Suprapubic skin (tissue), 4 donors: ENCODE measurements at regions not wholly inside any gene's neighbourhood (a gene's known extent, or its start where the extent isn't known, plus 50 kb on each side); places are given as distances from the start of the nearest gene placed in this dataset.
"Not testable (repeated sequence)": the region's sequence is repeated elsewhere in the genome, so short reads cannot be mapped to it uniquely, and the experiment has no call there.

Source experiments
- POLR2A ChIP-seq, 2 donors: fragments of 450-650 bp; IDR thresholded peaks; one replicate each; pipeline ENCODE4 v1.6.1; 2017; ENCODE audit warnings: antibody characterized with exemption in 2 of 2, mild to moderate bottlenecking in 2 of 2, moderate library complexity in 2 of 2
- POLR2AphosphoS5 ChIP-seq, 3 donors: sonication (generic); formaldehyde crosslinking; IDR thresholded peaks; one replicate each; pipeline ENCODE4 v1.6.1; 2017; ENCODE audit warnings: antibody characterized with exemption in 3 of 3
- TF ChIP-seq, protein P1 (sequence below), 2 donors: fragments of 200-600 bp in 1 of 2; fragments of 450-650 bp in 1 of 2; sonication (generic) in 1 of 2; IDR thresholded peaks; one replicate each; pipeline ENCODE4 v1.5.1; 2016 to 2019; ENCODE audit warnings: antibody characterized with exemption in 2 of 2, mild to moderate bottlenecking in 1 of 2, moderate library complexity in 1 of 2

DNA sequence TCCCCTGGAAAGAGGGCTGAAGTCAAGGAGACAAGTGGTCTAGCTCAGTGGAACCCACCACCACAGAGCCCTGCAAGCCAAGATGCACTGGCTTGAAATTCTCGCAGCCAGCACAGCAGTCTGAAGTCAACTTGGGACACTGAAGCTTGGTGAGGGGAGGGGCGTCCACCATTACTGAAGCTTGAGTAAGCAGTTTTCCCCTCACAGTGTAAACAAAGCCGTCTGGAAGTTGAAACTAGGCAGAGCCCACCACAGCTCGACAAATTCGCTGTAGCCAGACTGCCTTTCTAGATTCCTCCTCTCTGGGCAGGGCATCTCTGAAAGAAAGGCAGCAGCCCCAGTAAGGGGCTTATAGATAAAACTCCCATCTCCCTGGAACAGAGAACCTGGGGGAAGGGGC lies 87.3 kb upstream of the KITLG start:
- TF ChIP-seq, protein P1, sequence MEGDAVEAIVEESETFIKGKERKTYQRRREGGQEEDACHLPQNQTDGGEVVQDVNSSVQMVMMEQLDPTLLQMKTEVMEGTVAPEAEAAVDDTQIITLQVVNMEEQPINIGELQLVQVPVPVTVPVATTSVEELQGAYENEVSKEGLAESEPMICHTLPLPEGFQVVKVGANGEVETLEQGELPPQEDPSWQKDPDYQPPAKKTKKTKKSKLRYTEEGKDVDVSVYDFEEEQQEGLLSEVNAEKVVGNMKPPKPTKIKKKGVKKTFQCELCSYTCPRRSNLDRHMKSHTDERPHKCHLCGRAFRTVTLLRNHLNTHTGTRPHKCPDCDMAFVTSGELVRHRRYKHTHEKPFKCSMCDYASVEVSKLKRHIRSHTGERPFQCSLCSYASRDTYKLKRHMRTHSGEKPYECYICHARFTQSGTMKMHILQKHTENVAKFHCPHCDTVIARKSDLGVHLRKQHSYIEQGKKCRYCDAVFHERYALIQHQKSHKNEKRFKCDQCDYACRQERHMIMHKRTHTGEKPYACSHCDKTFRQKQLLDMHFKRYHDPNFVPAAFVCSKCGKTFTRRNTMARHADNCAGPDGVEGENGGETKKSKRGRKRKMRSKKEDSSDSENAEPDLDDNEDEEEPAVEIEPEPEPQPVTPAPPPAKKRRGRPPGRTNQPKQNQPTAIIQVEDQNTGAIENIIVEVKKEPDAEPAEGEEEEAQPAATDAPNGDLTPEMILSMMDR (IDR thresholded peaks at IDR 0.05), result not testable (repeated sequence)
- not testable (repeated sequence) for TF ChIP-seq POLR2A, POLR2AphosphoS5 (IDR thresholded peaks at IDR 0.05)
